Cerebellar nuclear complex (tissue), 1 donor: ENCODE measurements at regions not wholly inside any gene's neighbourhood (a gene's known extent, or its start where the extent isn't known, plus 50 kb on each side); places are given as distances from the start of the nearest gene placed in this dataset.

ENCODE experiments used
- DNase-seq, 2 experiments: peaks; one replicate each; lab custom pipeline; 2025; lab: John Stamatoyannopoulos, UW

GRCh38 chr2:220219371-220219770, 591.9 kb downstream of the SLC4A3 start:
- DNase-seq: no peak

DNA sequence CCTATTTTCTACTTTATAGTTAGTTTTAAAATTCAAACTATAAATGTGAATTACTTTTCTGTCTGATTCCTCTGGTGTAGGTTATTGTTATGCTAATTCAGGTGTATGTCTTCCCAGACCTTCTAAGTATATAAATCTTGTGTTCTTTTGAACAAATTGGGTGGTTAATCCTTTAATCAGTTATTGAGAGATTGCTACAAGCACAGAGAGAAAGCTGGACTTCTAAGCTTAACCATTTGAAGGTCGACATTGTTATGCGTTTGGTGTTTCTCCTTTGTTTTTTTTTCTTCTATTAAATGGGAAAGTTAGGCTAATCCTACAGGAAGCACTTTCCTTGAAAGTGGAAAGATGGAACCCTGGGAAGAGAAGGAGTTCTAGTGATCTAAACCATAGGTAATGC, 592.6 kb downstream of the SLC4A3 start:
- DNase-seq: no peak

GRCh38 chr2:220221992-220222391, 594.6 kb downstream of the SLC4A3 start:
- DNase-seq: no peak

- no peak for DNase-seq
Observed at GRCh38 chr2:220224691-220225543, 597.5 kb downstream of the SLC4A3 start.

GRCh38 chr2:220226076-220226475, 598.6 kb downstream of the SLC4A3 start:
- no peak for DNase-seq

DNA sequence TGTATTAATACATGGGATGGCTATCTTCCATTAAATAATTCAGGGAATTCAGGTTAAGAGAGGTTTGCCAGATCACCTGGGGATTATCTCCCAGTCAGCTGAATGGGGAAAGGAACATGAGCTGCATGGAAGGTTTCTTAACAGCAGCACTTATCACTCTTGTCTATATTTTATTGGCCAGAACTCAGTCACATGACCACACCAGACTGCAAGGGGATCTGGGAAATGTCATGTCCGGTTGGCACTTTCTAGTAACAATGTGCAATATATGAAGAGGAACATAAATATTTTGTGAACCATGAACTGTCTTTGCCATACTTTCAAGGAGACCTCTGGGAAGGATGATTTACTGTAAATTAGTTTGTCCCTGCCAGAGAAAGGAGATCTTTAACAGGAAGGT, 599.1 kb downstream of the SLC4A3 start:
- no peak for DNase-seq

GRCh38 chr2:220227266-220227920, 600.0 kb downstream of the SLC4A3 start:
- no peak for DNase-seq

DNA sequence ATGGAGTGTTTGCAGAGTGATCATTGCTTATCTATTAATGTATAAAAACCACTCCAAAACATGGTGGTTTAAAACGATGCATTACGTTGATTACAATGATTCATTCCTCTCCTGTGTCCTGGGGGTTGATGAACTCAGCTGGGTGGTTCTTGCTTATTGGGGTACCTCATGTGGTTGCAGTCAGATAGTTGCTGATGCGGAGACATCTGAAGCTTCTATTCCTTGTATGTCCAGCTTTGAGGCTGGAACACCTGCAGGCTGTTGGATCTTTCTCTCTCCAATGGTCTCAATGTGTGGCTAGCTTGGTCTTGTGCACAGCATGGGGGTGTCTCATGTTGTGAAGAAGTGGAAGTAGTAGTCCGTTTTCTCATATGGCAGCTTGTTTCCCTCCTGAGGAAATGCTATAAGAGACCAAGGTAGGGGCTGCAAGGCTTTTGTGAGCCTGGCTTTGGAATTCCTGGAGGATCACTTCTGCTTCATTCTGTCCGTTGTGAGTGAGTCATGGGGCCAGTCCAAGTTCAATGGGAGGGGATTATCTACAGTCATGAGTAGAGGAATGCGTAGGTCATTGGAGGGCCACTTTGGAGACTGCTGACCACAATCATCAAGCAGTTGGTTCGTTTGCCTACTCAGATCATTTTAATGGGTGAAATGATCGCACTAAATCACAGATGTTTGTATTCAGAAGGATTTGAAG, 601.0 kb downstream of the SLC4A3 start:
- DNase-seq: no peak

GRCh38 chr2:220240641-220241040, 613.2 kb downstream of the SLC4A3 start:
- no peak for DNase-seq

- DNase-seq: no peak
Observed at GRCh38 chr2:220241423-220241822, 614.0 kb downstream of the SLC4A3 start.

DNA sequence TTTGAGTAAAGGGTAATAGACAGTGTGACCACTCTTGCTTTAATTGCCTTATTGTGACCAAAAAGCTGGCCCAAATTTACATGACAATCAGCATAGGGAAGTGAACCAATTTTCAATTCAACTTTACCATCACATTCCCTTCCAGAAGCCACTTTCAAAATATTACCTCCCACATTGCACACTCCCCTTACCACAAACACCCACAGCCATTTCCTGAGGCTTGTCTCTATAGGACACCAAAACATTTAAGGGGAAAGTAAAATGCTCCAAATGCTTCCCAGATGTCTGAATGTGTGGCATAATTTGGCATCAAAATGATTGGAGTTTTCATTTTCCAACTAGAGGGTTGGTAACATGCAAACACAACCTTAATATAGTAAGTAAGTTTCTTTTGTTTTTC, 616.1 kb downstream of the SLC4A3 start:
- no peak for DNase-seq

DNA sequence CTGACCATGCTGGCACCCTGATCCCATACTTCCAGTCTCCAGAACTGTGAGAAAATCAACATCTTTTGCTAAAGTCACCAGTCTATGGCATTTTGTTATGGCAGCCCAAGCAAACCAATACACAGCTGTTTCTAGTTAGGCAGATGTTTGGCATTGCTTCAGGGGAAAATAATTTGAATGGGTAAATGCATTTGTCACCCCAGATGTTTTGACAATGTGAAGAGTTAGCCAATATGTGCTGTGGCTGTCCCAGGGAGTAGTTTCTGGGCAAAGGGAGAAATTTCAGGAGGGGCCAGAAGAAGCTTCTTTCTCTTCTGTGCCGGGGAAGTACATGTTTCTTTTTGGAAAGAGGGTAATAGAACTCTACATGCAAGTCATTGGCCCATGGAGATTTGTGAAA, 619.0 kb downstream of the SLC4A3 start:
- DNase-seq: no peak

- DNase-seq: no peak
Observed at GRCh38 chr2:220247588-220248350, 620.3 kb downstream of the SLC4A3 start.

DNA sequence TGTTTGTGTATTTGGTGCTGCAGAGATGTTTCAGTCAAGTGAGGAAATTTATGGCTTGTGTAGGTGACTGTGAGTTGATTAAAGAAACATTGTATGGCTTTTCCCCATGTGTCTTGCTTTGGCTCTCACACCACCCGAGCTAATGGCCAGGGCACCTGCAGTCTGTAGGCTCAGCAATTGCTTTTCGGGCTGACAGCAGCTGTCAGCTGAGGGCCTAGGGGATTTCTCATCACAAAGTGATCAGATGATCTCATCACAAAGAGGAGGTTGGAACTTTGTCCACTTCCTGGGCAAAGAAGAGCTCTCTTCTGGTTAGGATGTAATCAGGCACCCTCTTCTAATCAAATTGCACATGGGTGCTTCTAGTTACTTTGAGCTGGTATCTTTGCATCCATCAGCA, 632.2 kb downstream of the SLC4A3 start:
- DNase-seq: no peak

DNA sequence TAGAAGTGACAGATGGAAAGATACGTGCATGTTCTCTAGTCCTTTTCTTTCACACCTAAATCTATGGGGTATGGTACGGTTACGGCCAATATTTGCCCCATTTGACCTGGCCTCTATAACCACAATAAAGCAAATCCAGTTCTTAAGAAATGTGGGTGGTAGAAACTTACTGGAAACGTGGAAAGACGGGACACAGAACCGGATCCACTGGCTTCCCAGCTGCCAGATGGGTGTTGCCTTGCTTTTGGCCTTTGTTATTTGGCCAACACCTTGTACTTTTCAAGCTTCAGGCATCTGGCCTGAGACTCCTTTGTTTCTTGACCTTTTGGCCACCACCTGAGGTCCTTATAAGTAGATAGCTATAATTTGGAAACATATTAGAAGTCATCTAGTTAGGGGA, 635.9 kb downstream of the SLC4A3 start:
- DNase-seq: no peak

DNA sequence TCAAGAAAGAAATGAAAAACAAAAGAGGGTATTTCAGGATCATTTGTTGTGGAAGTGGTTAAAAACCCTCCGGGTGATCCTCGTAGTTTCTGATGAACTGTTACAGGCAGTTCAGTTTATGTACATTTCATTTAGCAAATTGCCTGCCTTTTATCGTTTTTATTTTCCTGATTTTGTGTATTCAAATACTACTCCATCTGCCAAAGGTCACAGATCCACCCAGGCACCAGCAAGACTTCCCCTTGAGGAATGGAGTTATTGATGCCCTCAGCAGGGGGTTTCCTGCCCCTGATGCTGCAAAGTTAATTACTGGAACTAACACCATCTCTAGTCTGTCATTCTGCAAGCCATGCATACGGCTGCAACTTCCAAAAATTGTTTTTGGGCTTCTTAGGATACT, 641.9 kb downstream of the SLC4A3 start:
- no peak for DNase-seq

DNA sequence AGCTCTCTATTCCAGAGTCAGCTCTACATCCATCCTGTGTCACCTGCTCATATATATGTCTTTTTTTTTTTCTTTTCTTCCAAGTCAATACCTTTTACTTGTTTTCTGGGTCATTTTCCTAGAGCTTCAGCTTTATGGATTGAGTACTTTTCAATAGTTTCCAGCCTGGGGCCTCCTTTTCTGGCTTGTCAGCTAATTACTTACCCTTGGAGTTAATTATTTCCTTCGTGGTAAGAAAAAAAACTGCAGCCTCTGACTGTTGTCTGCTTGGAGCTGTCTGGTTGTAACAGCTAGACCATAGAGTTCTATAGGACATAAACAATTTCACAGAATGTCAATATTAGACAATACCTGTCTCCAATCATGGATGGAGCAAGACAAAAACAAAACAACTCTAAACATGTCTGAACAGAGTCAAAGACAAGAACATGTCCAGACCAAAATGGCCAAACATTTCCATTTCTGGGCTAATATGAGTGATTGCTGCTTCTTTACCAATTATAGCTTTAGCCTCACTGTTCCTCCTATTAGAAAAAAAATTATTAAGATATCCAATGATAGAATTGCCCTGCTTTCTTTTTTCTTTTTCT, 643.1 kb downstream of the SLC4A3 start:
- DNase-seq: no peak

DNA sequence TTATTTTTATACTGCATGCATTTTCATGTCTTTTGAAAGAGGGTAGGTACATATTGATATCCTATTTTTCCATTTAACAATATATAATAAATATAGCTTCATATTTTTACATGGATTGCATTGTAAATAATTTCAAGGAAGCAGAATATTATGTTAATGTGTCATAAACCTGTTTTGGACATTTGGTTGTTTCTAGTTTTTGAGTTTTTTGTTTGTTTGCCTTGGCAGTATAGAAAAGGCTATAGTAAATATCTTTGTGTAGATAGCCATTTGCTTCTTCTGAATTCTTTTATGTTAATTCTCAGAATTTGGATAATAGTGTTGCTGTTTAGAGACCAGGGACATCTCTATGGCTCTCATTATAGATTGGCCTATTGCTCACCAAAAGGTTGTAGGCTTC, 645.2 kb downstream of the SLC4A3 start:
- DNase-seq: no peak

- no peak for DNase-seq
Observed at GRCh38 chr2:220273082-220273481, 645.7 kb downstream of the SLC4A3 start.

- DNase-seq: no peak
Observed at GRCh38 chr2:220275454-220275853, 648.0 kb downstream of the SLC4A3 start.

- DNase-seq: no peak
Observed at GRCh38 chr2:220276741-220277444, 649.5 kb downstream of the SLC4A3 start.
